WTC11 (cell line): ENCODE measurements at regions not wholly inside any gene's neighbourhood (a gene's known extent, or its start where the extent isn't known, plus 50 kb on each side); places are given as distances from the start of the nearest gene placed in this dataset.

Source experiments
- ATAC-seq: fragments of 200-7000 bp; cut with Tn5 transposase; 2 replicates; pipeline ENCODE4 v1.10.0; 2021; ENCODE audit warnings: mild to moderate bottlenecking, moderate library complexity
- CTCF ChIA-PET: fragments of 300-600 bp; sonication (Branson Sonifier 250); formaldehyde crosslinking; loops from one replicate; lab custom pipeline; 2021; ENCODE audit warnings: antibody characterized with exemption; lab: Charles Lee
- POLR2A ChIA-PET: fragments of 350-600 bp; sonication (Branson Sonifier 250); formaldehyde crosslinking; loops from one replicate; lab custom pipeline; 2021; ENCODE audit warnings: antibody characterized with exemption; lab: Charles Lee
- DNase-seq: peaks from one replicate; pipeline ENCODE4 v3.0.0; 2021; ENCODE audit warnings: low spot score
- H3K27ac Mint-ChIP-seq: 2 replicates; pipeline ENCODE4 v1.8.0; 2021; ENCODE audit warnings: mixed read lengths
- H3K27me3 Mint-ChIP-seq: 2 replicates; pipeline ENCODE4 v1.8.0; 2021; ENCODE audit warnings: low read depth, mild to moderate bottlenecking, moderate library complexity, mixed read lengths
- H3K36me3 Mint-ChIP-seq: 2 replicates; pipeline ENCODE4 v1.8.0; 2021; ENCODE audit warnings: mixed read lengths
- H3K4me1 Mint-ChIP-seq: 2 replicates; pipeline ENCODE4 v1.8.0; 2022; ENCODE audit warnings: mixed read lengths
- H3K4me3 Mint-ChIP-seq: 2 replicates; pipeline ENCODE4 v1.8.0; 2021; ENCODE audit warnings: mild to moderate bottlenecking, moderate library complexity, mixed read lengths
- H3K9me3 Mint-ChIP-seq: 2 replicates; pipeline ENCODE4 v1.8.0; 2021; ENCODE audit warnings: mixed read lengths
- CREB1 ChIP-seq: sonication (generic); formaldehyde crosslinking; IDR thresholded peaks from 2 replicates; pipeline ENCODE4 v1.8.0; 2023; ENCODE audit warnings: mild to moderate bottlenecking, missing genetic modification reagents
- ESRRA ChIP-seq: sonication (generic); formaldehyde crosslinking; IDR thresholded peaks from 2 replicates; pipeline ENCODE4 v1.8.1; 2022; ENCODE audit warnings: mild to moderate bottlenecking, missing genetic modification reagents, borderline replicate concordance
- ETV6 ChIP-seq: sonication (generic); formaldehyde crosslinking; IDR thresholded peaks from 2 replicates; pipeline ENCODE4 v1.8.1; 2022; ENCODE audit warnings: mild to moderate bottlenecking, missing genetic modification reagents
- FOXJ3 ChIP-seq: sonication (generic); formaldehyde crosslinking; IDR thresholded peaks from 2 replicates; pipeline ENCODE4 v1.9.0; 2021; ENCODE audit warnings: missing genetic modification reagents, mild to moderate bottlenecking, borderline replicate concordance
- GABPB1 ChIP-seq: sonication (generic); formaldehyde crosslinking; IDR thresholded peaks from 2 replicates; pipeline ENCODE4 v1.8.1; 2023; ENCODE audit warnings: mild to moderate bottlenecking, missing genetic modification reagents
- GRHL2 ChIP-seq: fragments of 250-450 bp; sonication (Bioruptor Pico); IDR thresholded peaks from 2 replicates; pipeline ENCODE4 v1.8.0; 2022; ENCODE audit warnings: mild to moderate bottlenecking, moderate library complexity; ENCODE audit not compliant: insufficient replicate concordance, severe bottlenecking
- GTF2I ChIP-seq: fragments of 250-450 bp; sonication (Bioruptor Pico); conservative IDR thresholded peaks from 2 replicates; pipeline ENCODE4 v1.4.0; 2021; ENCODE audit warnings: mild to moderate bottlenecking
- HMGA2 ChIP-seq: fragments of 250-450 bp; sonication (Bioruptor Pico); IDR thresholded peaks from 2 replicates; pipeline ENCODE4 v1.4.0; 2021; ENCODE audit warnings: mild to moderate bottlenecking, moderate library complexity
- JAZF1 ChIP-seq: fragments of 250-450 bp; sonication (Bioruptor Pico); IDR thresholded peaks from 2 replicates; pipeline ENCODE4 v1.9.0; 2021; ENCODE audit warnings: moderate library complexity, mild to moderate bottlenecking, inconsistent platforms
- NFE2L1 ChIP-seq: sonication (generic); formaldehyde crosslinking; IDR thresholded peaks from 2 replicates; pipeline ENCODE4 v1.8.1; 2023; ENCODE audit warnings: missing genetic modification reagents
- RELA ChIP-seq: sonication (generic); formaldehyde crosslinking; IDR thresholded peaks from 2 replicates; pipeline ENCODE4 v1.8.1; 2022; ENCODE audit warnings: missing genetic modification reagents, mild to moderate bottlenecking, borderline replicate concordance
- RORB ChIP-seq: fragments of 250-450 bp; sonication (Bioruptor Pico); IDR thresholded peaks from 2 replicates; pipeline ENCODE4 v1.9.0; 2021; ENCODE audit warnings: mild to moderate bottlenecking
- SP1 ChIP-seq: sonication (generic); formaldehyde crosslinking; conservative IDR thresholded peaks from 2 replicates; pipeline ENCODE4 v1.8.1; 2022; ENCODE audit warnings: missing genetic modification reagents
- TP53 ChIP-seq: sonication (generic); formaldehyde crosslinking; IDR thresholded peaks from 2 replicates; pipeline ENCODE4 v1.8.1; 2023; ENCODE audit warnings: mild to moderate bottlenecking, missing genetic modification reagents
- ZNF423 ChIP-seq: fragments of 250-450 bp; sonication (Bioruptor Pico); IDR thresholded peaks from 2 replicates; pipeline ENCODE4 v2.1.2; 2022; ENCODE audit warnings: mild to moderate bottlenecking, moderate library complexity
- ZNF671 ChIP-seq: fragments of 250-450 bp; sonication (Bioruptor Pico); IDR thresholded peaks from 2 replicates; pipeline ENCODE4 v1.8.0; 2021; ENCODE audit warnings: mild to moderate bottlenecking
- TF ChIP-seq, protein P1 (sequence below): sonication (generic); formaldehyde crosslinking; IDR thresholded peaks from 2 replicates; pipeline ENCODE4 v1.8.0; 2022; ENCODE audit warnings: missing genetic modification reagents
- TF ChIP-seq, protein P2 (sequence below): fragments of 250-450 bp; sonication (Bioruptor Pico); IDR thresholded peaks from 2 replicates; pipeline ENCODE4 v1.8.0; 2021; ENCODE audit warnings: mild to moderate bottlenecking
- TF ChIP-seq, protein P3 (sequence below): fragments of 250-450 bp; sonication (Bioruptor Pico); IDR thresholded peaks from 2 replicates; pipeline ENCODE4 v1.9.0; 2021; ENCODE audit warnings: mild to moderate bottlenecking
- TF ChIP-seq, protein P4 (sequence below): sonication (generic); formaldehyde crosslinking; IDR thresholded peaks from 2 replicates; pipeline ENCODE4 v1.8.0; 2022; ENCODE audit warnings: mild to moderate bottlenecking, missing genetic modification reagents
- TF ChIP-seq, protein P5 (sequence below): sonication (generic); formaldehyde crosslinking; IDR thresholded peaks from 2 replicates; pipeline ENCODE4 v1.8.1; 2022; ENCODE audit warnings: mild to moderate bottlenecking, moderate library complexity, missing genetic modification reagents

DNA sequence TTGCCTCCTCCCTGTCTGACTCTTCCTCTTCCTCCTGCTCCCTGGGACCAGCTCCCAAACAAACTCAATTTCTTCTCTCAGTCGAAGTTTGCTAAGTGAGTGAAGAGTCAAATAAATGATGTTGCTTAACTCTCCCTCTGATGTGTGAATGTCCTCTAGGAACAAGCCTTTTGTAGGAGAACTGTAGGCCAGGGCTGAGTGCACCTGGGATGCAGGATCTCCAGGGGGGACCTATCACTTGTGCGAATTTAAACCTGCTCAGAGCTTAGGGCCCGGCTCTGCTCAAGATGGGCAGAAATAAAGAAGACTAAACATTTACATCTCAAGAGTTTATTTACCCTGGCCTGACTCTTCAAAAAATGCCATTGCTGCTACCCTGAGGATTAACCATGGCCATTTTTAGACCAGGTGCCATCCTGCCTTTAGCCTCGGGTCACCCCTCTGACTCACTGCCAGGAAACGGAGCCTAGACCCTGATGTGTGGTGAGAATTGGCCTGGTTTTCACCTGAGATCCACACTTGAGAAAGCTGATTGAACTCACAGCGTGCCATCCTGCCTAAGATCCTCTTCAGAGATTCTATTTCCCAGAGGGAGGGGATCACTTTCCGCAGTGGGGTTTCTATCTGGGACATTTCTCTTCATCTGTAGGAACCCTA is 63.6 kb upstream of the CD93 start:
- Mint-ChIP-seq H3K4me1 (peaks cover 10% of the 10 kb centered on the region), H3K27ac (no peak overlapping the region), H3K9me3 (peaks cover 13% of the 10 kb centered on the region), H3K27me3 (no peaks in the 10 kb centered on the region), H3K36me3 (no peaks in the 10 kb centered on the region), H3K4me3 (no peak overlapping the region)
- ATAC-seq (no peak), DNase-seq (no peak)
- CTCF ChIA-PET, result interaction anchor here (1.1 to 2.7 kb wide), 2 partner anchors 96 to 191 kb away, joined by 4 to 6 read pairs; no protein-coding TSS in a partner anchor
- POLR2A ChIA-PET, result no interaction called here
- TF ChIP-seq HMGA2 (CRISPR knock-in tag) (no peak), ESRRA (CRISPR knock-in tag) (no peak), ETV6 (no peak)

DNA sequence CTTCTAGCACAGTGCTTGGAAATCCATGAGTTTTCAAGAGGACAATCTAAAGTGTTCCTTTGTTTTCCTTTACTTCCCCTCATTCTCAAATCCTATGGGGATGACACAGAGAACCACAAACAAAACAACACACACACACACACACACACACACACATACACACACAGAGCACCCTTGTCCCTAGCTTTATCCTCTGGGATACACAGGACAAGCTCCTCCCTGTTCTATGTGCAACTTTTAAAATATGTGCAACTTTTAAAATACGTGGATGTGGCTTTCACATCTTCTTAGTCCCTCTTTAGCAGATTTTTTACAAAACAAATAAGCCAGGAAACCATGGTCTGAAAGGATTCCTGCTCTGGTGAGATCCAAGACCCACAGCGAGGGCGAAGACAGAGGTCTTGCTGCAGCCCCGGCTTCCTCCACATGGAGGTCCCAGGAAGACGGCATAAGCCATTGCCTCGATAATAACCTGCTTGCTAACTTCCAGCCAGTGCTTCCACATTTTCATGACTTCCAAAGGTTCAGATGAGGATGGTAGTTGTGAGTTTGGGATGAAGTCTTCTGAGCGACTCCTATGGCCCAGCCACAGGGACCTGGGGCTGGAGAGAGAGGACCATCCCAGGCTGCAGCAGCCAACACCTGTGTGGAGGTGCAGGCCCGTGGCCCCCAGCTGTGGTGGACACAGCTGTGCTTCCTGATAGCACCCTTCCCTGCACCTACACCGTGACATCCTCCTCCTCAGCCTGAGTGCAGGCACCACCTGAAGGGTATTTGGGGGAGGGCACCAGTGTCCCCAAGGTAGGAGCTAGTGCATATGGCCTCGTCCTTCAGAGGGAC is 62.8 kb upstream of the CD93 start:
- ATAC-seq, result no peak
- Mint-ChIP-seq H3K27me3 (no peaks in the 10 kb centered on the region), H3K36me3 (no peaks in the 10 kb centered on the region), H3K9me3 (peaks cover 13% of the 10 kb centered on the region), H3K4me3 (no peak overlapping the region), H3K4me1 (peaks cover 6% of the 10 kb centered on the region), H3K27ac (no peak overlapping the region)
- no peak for DNase-seq
- TF ChIP-seq ZNF423 (CRISPR knock-in tag) (no peak), JAZF1 (CRISPR knock-in tag) (no peak), CREB1 (no peak), RELA (CRISPR knock-in tag) (no peak), GRHL2 (CRISPR knock-in tag) (no peak), HMGA2 (CRISPR knock-in tag) (no peak), ZNF671 (no peak), NFE2L1 (no peak), SP1 (CRISPR knock-in tag) (no peak), GABPB1 (no peak), FOXJ3 (CRISPR knock-in tag) (no peak), GTF2I (CRISPR knock-in tag) (no peak), TP53 (CRISPR knock-in tag) (no peak), RORB (CRISPR knock-in tag) (no peak)
- TF ChIP-seq, protein P1, sequence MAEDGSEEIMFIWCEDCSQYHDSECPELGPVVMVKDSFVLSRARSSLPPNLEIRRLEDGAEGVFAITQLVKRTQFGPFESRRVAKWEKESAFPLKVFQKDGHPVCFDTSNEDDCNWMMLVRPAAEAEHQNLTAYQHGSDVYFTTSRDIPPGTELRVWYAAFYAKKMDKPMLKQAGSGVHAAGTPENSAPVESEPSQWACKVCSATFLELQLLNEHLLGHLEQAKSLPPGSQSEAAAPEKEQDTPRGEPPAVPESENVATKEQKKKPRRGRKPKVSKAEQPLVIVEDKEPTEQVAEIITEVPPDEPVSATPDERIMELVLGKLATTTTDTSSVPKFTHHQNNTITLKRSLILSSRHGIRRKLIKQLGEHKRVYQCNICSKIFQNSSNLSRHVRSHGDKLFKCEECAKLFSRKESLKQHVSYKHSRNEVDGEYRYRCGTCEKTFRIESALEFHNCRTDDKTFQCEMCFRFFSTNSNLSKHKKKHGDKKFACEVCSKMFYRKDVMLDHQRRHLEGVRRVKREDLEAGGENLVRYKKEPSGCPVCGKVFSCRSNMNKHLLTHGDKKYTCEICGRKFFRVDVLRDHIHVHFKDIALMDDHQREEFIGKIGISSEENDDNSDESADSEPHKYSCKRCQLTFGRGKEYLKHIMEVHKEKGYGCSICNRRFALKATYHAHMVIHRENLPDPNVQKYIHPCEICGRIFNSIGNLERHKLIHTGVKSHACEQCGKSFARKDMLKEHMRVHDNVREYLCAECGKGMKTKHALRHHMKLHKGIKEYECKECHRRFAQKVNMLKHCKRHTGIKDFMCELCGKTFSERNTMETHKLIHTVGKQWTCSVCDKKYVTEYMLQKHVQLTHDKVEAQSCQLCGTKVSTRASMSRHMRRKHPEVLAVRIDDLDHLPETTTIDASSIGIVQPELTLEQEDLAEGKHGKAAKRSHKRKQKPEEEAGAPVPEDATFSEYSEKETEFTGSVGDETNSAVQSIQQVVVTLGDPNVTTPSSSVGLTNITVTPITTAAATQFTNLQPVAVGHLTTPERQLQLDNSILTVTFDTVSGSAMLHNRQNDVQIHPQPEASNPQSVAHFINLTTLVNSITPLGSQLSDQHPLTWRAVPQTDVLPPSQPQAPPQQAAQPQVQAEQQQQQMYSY (CRISPR knock-in tag), result no peak
- TF ChIP-seq, protein P2, sequence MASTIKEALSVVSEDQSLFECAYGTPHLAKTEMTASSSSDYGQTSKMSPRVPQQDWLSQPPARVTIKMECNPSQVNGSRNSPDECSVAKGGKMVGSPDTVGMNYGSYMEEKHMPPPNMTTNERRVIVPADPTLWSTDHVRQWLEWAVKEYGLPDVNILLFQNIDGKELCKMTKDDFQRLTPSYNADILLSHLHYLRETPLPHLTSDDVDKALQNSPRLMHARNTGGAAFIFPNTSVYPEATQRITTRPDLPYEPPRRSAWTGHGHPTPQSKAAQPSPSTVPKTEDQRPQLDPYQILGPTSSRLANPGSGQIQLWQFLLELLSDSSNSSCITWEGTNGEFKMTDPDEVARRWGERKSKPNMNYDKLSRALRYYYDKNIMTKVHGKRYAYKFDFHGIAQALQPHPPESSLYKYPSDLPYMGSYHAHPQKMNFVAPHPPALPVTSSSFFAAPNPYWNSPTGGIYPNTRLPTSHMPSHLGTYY (CRISPR knock-in tag), result no peak
- TF ChIP-seq, protein P3, sequence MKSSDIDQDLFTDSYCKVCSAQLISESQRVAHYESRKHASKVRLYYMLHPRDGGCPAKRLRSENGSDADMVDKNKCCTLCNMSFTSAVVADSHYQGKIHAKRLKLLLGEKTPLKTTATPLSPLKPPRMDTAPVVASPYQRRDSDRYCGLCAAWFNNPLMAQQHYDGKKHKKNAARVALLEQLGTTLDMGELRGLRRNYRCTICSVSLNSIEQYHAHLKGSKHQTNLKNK (CRISPR knock-in tag), result no peak
- TF ChIP-seq, protein P4, sequence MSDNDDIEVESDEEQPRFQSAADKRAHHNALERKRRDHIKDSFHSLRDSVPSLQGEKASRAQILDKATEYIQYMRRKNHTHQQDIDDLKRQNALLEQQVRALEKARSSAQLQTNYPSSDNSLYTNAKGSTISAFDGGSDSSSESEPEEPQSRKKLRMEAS (CRISPR knock-in tag), result no peak
- TF ChIP-seq, protein P5, sequence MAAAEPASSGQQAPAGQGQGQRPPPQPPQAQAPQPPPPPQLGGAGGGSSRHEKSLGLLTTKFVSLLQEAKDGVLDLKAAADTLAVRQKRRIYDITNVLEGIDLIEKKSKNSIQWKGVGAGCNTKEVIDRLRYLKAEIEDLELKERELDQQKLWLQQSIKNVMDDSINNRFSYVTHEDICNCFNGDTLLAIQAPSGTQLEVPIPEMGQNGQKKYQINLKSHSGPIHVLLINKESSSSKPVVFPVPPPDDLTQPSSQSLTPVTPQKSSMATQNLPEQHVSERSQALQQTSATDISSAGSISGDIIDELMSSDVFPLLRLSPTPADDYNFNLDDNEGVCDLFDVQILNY, result no peak
- CTCF ChIA-PET, result interaction anchor here (1.1 to 2.7 kb wide), 2 partner anchors 96 to 192 kb away, joined by 4 to 6 read pairs; no protein-coding TSS in a partner anchor
- POLR2A ChIA-PET, result no interaction called here
